Trophoblast cell (in vitro differentiated cells and primary cell): ENCODE measurements at regions not wholly inside any gene's neighbourhood (a gene's known extent, or its start where the extent isn't known, plus 50 kb on each side); places are given as distances from the start of the nearest gene placed in this dataset.

Source experiments
- DNase-seq, 2 donors: peaks; one replicate each; pipeline ENCODE4 v3.0.0-alpha.2; 2016
- H2AFZ ChIP-seq: 2 replicates; pipeline ENCODE4 v1.6.1; 2013; ENCODE audit warnings: low read length, moderate library complexity, mild to moderate bottlenecking; ENCODE audit not compliant: insufficient read depth, poor library complexity
- H2AK5ac ChIP-seq: 2 replicates; pipeline ENCODE4 v1.6.1; 2013; ENCODE audit warnings: mild to moderate bottlenecking, low read length
- H2BK120ac ChIP-seq: 2 replicates; pipeline ENCODE4 v1.6.1; 2013; ENCODE audit warnings: low read length, mild to moderate bottlenecking, moderate library complexity; ENCODE audit not compliant: insufficient read depth, poor library complexity
- H2BK12ac ChIP-seq: 2 replicates; pipeline ENCODE4 v1.6.1; 2013; ENCODE audit warnings: mild to moderate bottlenecking, low read length, moderate library complexity
- H2BK5ac ChIP-seq: 2 replicates; pipeline ENCODE4 v1.6.1; 2013; ENCODE audit warnings: low read length, low read depth, moderate library complexity, mild to moderate bottlenecking; ENCODE audit not compliant: poor library complexity
- H3K14ac ChIP-seq: 2 replicates; pipeline ENCODE4 v1.6.1; 2013; ENCODE audit warnings: mild to moderate bottlenecking, low read length
- H3K18ac ChIP-seq: 2 replicates; pipeline ENCODE4 v1.6.1; 2013; ENCODE audit warnings: mild to moderate bottlenecking, low read length
- H3K23ac ChIP-seq: 2 replicates; pipeline ENCODE4 v1.6.1; 2013; ENCODE audit warnings: low read length
- H3K27ac ChIP-seq: 2 replicates; pipeline ENCODE4 v1.5.1; 2013; ENCODE audit warnings: low read depth, mild to moderate bottlenecking, inconsistent platforms, low read length, moderate library complexity
- H3K27me3 ChIP-seq: 2 replicates; pipeline ENCODE4 v1.6.1; 2013; ENCODE audit warnings: inconsistent platforms, mild to moderate bottlenecking, low read length, moderate library complexity; ENCODE audit not compliant: insufficient read depth
- H3K36me3 ChIP-seq, 2 experiments: 1 replicate in 1 of 2; 2 replicates in 1 of 2; pipeline ENCODE4 v1.6.1; 2013; ENCODE audit warnings: low read length in 2 of 2, mild to moderate bottlenecking in 2 of 2, moderate library complexity in 1 of 2; ENCODE audit not compliant: insufficient read depth in 2 of 2, control insufficient read depth in 1 of 2
- H3K4ac ChIP-seq: 2 replicates; pipeline ENCODE4 v1.6.1; 2013; ENCODE audit warnings: low read depth, mild to moderate bottlenecking, low read length, moderate library complexity
- H3K4me1 ChIP-seq, 2 experiments: 1 replicate in 1 of 2; 2 replicates in 1 of 2; pipeline ENCODE4 v1.6.1; 2013; ENCODE audit warnings: low read length in 2 of 2, mild to moderate bottlenecking in 2 of 2, moderate library complexity in 1 of 2; ENCODE audit not compliant: insufficient read depth in 2 of 2, control insufficient read depth in 1 of 2
- H3K4me2 ChIP-seq: 2 replicates; pipeline ENCODE4 v1.6.1; 2013; ENCODE audit warnings: inconsistent platforms, mild to moderate bottlenecking, low read length, moderate library complexity
- H3K4me3 ChIP-seq: 2 replicates; pipeline ENCODE4 v1.5.1; 2013; ENCODE audit warnings: mild to moderate bottlenecking, low read depth, low read length, inconsistent platforms
- H3K79me1 ChIP-seq: one replicate; pipeline ENCODE4 v1.6.1; 2013; ENCODE audit warnings: low read length
- H3K79me2 ChIP-seq: 2 replicates; pipeline ENCODE4 v1.6.1; 2013; ENCODE audit warnings: low read length, mild to moderate bottlenecking; ENCODE audit not compliant: control insufficient read depth, insufficient read depth, poor library complexity
- H3K9ac ChIP-seq: 2 replicates; pipeline ENCODE4 v1.6.1; 2013; ENCODE audit warnings: mild to moderate bottlenecking, low read length
- H3K9me3 ChIP-seq: 2 replicates; pipeline ENCODE4 v1.6.1; 2013; ENCODE audit warnings: low read depth, mild to moderate bottlenecking, control low read depth, inconsistent platforms, low read length; ENCODE audit not compliant: insufficient read depth
- H4K12ac ChIP-seq: 2 replicates; pipeline ENCODE4 v1.6.1; 2013; ENCODE audit warnings: low read depth, mild to moderate bottlenecking, low read length, moderate library complexity
- H4K8ac ChIP-seq: 2 replicates; pipeline ENCODE4 v1.6.1; 2013; ENCODE audit warnings: low read depth, mild to moderate bottlenecking, low read length, moderate library complexity
- H4K91ac ChIP-seq: one replicate; pipeline ENCODE4 v1.6.1; 2013; ENCODE audit warnings: low read depth, mild to moderate bottlenecking, low read length, moderate library complexity
- WGBS: extraction: QIAGEN DNeasy Blood & Tissue Kit; methylation state at CpG from one replicate; pipeline ENCODE4 v1.1.7; 2013; ENCODE audit warnings: missing lambda C conversion rate; ENCODE audit not compliant: insufficient read length, insufficient coverage; ENCODE audit errors: extremely low coverage; 5-methylcytosine and 5-hydroxymethylcytosine counted together

DNA sequence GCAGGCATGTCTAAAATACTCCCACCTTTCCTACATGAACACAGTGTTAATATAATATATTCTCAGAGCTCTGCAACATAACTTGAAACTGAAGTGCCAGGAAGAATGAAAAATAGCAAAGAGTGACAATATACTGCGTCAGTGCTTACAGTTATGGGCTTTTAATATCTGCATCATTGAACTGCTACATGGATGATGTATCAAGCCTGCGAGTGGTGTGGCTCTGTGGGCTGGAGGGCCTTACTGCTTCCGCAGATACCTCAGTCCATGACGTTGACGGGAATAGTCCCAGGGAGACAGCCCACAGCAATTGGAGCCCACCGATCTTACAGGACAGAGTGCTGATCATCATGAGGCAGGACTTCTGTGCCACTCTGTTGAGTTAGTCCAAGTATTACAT lies 727.0 kb downstream of the NR2F2 start:
- Histone ChIP-seq H3K79me1 (peaks cover 3% of the 10 kb centered on the region), H3K4me2 (no peak overlapping the region), H4K91ac (no peak overlapping the region), H2BK12ac (no peak overlapping the region), H2AFZ (no peak overlapping the region), H3K36me3 (no peaks in the 10 kb centered on the region), H3K18ac (no peak overlapping the region), H3K27me3 (no peaks in the 10 kb centered on the region), H3K9ac (no peak overlapping the region), H3K27ac (no peak overlapping the region), H2AK5ac (no peak overlapping the region), H3K4ac (no peak overlapping the region), H3K79me2 (no peaks in the 10 kb centered on the region), H3K9me3 (no peaks in the 10 kb centered on the region), H4K8ac (no peak overlapping the region), H4K12ac (no peak overlapping the region), H3K4me1 (peaks cover 3 to 4% of the 10 kb centered on the region in 2 experiments), H3K23ac (no peak overlapping the region), H3K4me3 (no peak overlapping the region), H2BK120ac (peak overlapping the region; percentile 17), H2BK5ac (no peak overlapping the region), H3K14ac (no peak overlapping the region)
- no CpG with 5 or more reads among the region's 6 CpGs for WGBS
- no peak for DNase-seq

DNA sequence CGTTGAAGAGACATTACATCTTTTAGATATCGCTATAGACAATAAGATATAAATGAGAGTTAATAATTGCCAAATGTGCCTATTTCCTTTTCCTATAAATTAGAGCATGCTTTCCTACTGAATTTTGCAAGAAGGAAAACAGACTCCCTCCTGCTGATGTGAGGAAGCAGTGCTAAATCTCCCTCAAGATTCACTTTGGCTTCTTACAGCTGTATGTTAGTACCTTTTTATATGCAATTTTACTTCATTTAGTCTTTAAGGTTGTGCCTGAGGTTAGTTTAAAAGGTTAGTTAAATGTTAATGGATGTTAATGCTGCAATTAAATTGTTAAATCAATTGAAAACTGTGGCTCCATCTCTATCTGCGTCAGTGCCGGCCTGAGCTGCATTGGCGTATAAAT lies 728.8 kb downstream of the NR2F2 start:
- H3K9ac ChIP-seq: no peak overlapping the region
- no peak overlapping the region for H3K23ac ChIP-seq
- no peak overlapping the region for H2AFZ ChIP-seq
- H2BK12ac ChIP-seq: no peak overlapping the region
- no peaks in the 10 kb centered on the region for H3K9me3 ChIP-seq
- H3K79me2 ChIP-seq: no peaks in the 10 kb centered on the region
- H3K4ac ChIP-seq: no peak overlapping the region
- WGBS: no CpG with 5 or more reads among the region's 5 CpGs
- no peak overlapping the region for H3K4me3 ChIP-seq
- no peaks in the 10 kb centered on the region for H3K79me1 ChIP-seq
- H3K27ac ChIP-seq: no peak overlapping the region
- no peak overlapping the region for H3K18ac ChIP-seq
- no peak for DNase-seq
- no peak overlapping the region for H4K91ac ChIP-seq
- no peak overlapping the region for H3K4me2 ChIP-seq
- no peak overlapping the region for H2AK5ac ChIP-seq
- no peak overlapping the region for H2BK120ac ChIP-seq
- no peak overlapping the region for H4K12ac ChIP-seq
- no peak overlapping the region for H4K8ac ChIP-seq
- H3K14ac ChIP-seq: no peak overlapping the region
- no peak overlapping the region for H2BK5ac ChIP-seq
- H3K27me3 ChIP-seq: no peaks in the 10 kb centered on the region
- H3K36me3 ChIP-seq: no peaks in the 10 kb centered on the region
- no peaks in the 10 kb centered on the region for H3K4me1 ChIP-seq

DNA sequence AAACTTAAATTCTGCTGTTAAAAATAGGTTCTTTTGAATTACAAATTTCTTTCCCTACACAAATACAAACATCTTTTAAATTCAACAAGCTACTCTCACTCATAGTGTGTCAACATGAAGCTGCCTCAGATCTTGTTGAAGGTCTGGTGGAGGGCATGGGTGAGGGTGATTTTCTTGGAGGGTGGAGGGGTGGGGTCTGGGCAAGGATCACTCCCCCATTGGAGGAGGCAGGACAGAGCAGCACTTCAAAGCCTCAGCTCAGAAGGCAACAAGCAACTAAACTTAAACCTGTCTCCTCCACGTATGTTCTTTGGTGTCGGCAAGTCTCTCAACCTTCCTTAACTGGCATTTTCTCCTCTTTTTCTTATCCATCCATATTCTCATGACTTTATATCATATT lies 730.9 kb downstream of the NR2F2 start:
- Histone ChIP-seq H3K14ac (no peak overlapping the region), H3K27me3 (no peaks in the 10 kb centered on the region), H4K91ac (no peak overlapping the region), H2BK120ac (no peak overlapping the region), H3K23ac (no peak overlapping the region), H3K4me2 (no peak overlapping the region), H3K27ac (no peak overlapping the region), H3K36me3 (no peaks in the 10 kb centered on the region), H4K8ac (no peak overlapping the region), H3K4me1 (no peaks in the 10 kb centered on the region), H3K79me2 (no peaks in the 10 kb centered on the region), H2AK5ac (no peak overlapping the region), H3K9ac (no peak overlapping the region), H3K4ac (no peak overlapping the region), H3K9me3 (no peaks in the 10 kb centered on the region), H2BK5ac (no peak overlapping the region), H2AFZ (no peak overlapping the region), H3K4me3 (no peak overlapping the region), H3K18ac (no peak overlapping the region), H2BK12ac (no peak overlapping the region), H3K79me1 (no peaks in the 10 kb centered on the region), H4K12ac (no peak overlapping the region)
- no peak for DNase-seq
- no CpG with 5 or more reads among the region's 2 CpGs for WGBS

DNA sequence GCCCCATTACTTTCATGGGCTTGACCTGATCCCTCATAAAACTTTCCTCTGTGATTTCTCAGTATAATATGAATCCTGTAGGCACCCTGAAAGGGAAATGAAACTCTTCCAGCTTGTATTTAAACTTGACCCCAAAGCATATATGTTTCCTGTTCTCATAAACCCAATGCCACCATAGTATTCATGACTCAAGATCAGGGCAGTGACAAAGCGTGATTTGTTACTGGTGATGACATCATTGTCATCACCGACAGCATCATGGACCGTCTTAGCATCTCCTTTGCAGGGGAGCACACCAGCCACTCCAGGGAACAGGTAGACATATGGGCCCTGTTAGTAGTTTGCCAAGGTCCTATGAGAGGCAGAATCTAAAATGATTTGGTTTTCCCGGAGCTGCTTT lies 741.2 kb downstream of the NR2F2 start:
- H2AFZ ChIP-seq: no peak overlapping the region
- no peaks in the 10 kb centered on the region for H3K27me3 ChIP-seq
- DNase-seq: no peak
- H4K91ac ChIP-seq: no peak overlapping the region
- H3K27ac ChIP-seq: no peak overlapping the region
- H3K9ac ChIP-seq: no peak overlapping the region
- H2AK5ac ChIP-seq: no peak overlapping the region
- no peaks in the 10 kb centered on the region for H3K36me3 ChIP-seq
- H3K4ac ChIP-seq: no peak overlapping the region
- H3K18ac ChIP-seq: no peak overlapping the region
- H4K12ac ChIP-seq: no peak overlapping the region
- H4K8ac ChIP-seq: no peak overlapping the region
- H3K14ac ChIP-seq: no peak overlapping the region
- no peak overlapping the region for H2BK120ac ChIP-seq
- no peak overlapping the region for H3K4me2 ChIP-seq
- H2BK5ac ChIP-seq: no peak overlapping the region
- H3K9me3 ChIP-seq: no peaks in the 10 kb centered on the region
- no peaks in the 10 kb centered on the region for H3K79me2 ChIP-seq
- peaks cover 4 to 6% of the 10 kb centered on the region in 2 experiments for H3K4me1 ChIP-seq
- peaks cover 4% of the 10 kb centered on the region for H3K79me1 ChIP-seq
- no peak overlapping the region for H2BK12ac ChIP-seq
- H3K23ac ChIP-seq: no peak overlapping the region
- no peak overlapping the region for H3K4me3 ChIP-seq
- WGBS: no CpG with 5 or more reads among the region's 4 CpGs
